GM12875 (cell line): ENCODE measurements at regions not wholly inside any gene's neighbourhood (a gene's known extent, or its start where the extent isn't known, plus 50 kb on each side); places are given as distances from the start of the nearest gene placed in this dataset.

Source experiments
- H3K4me3 ChIP-seq: one replicate; pipeline ENCODE4 v1.5.1; 2011; ENCODE audit warnings: low read depth, low read length, control low read depth
- CTCF ChIP-seq: IDR thresholded peaks from 2 replicates; pipeline ENCODE4 v1.5.1; 2011; ENCODE audit warnings: low read depth, mild to moderate bottlenecking, control low read depth, inconsistent platforms, low read length, moderate library complexity, borderline replicate concordance; ENCODE audit not compliant: insufficient read depth

GRCh38 chr15:83362706-83363105, 78.2 kb upstream of the BNC1 start:
- no peak for TF ChIP-seq CTCF
- H3K4me3 ChIP-seq = no peak overlapping the region

- no peak for TF ChIP-seq CTCF
- H3K4me3 ChIP-seq = no peak overlapping the region
These were observed 80.0 kb upstream of the BNC1 start for GRCh38 chr15:83364501-83364900.

- H3K4me3 ChIP-seq = no peak overlapping the region
- TF ChIP-seq CTCF = no peak
These were observed 81.0 kb upstream of the BNC1 start for GRCh38 chr15:83365370-83365938.

- no peak for TF ChIP-seq CTCF
- H3K4me3 ChIP-seq = no peak overlapping the region
These were observed 74.7 kb upstream of the SH3GL3 start for GRCh38 chr15:83372434-83372891.

GRCh38 chr15:83378921-83379578, 68.1 kb upstream of the SH3GL3 start:
- no peak overlapping the region for H3K4me3 ChIP-seq
- TF ChIP-seq CTCF = no peak

GRCh38 chr15:83379579-83379959, 67.6 kb upstream of the SH3GL3 start:
- no peak for TF ChIP-seq CTCF
- no peak overlapping the region for H3K4me3 ChIP-seq

GRCh38 chr15:83380059-83380458, 67.1 kb upstream of the SH3GL3 start:
- no peak for TF ChIP-seq CTCF
- H3K4me3 ChIP-seq = no peak overlapping the region
